HG02571 (cell line): ENCODE measurements at regions not wholly inside any gene's neighbourhood (a gene's known extent, or its start where the extent isn't known, plus 50 kb on each side); places are given as distances from the start of the nearest gene placed in this dataset.
"Not testable (repeated sequence)": the region's sequence is repeated elsewhere in the genome, so short reads cannot be mapped to it uniquely, and the experiment has no call there.

Experiments used
- ATAC-seq: cut with Tn5 transposase; IDR thresholded peaks from one replicate; pipeline ENCODE4 v1.9.1; 2021; ENCODE audit warnings: mild to moderate bottlenecking, moderate library complexity; ENCODE audit not compliant: unreplicated experiment

- no peak for ATAC-seq
Observed at GRCh38 chr12:13404631-13405473, 208.3 kb downstream of the EMP1 start.

GRCh38 chr12:13404111-13404628, 207.6 kb downstream of the EMP1 start:
- no peak for ATAC-seq

- ATAC-seq, result not testable (repeated sequence)
Observed at GRCh38 chr12:13391375-13391774, 194.8 kb downstream of the EMP1 start.

GRCh38 chr12:13390918-13391317, 194.4 kb downstream of the EMP1 start:
- ATAC-seq, result no peak

- no peak for ATAC-seq
Observed at GRCh38 chr12:13390381-13390861, 193.9 kb downstream of the EMP1 start.

GRCh38 chr12:13387101-13387500, 190.6 kb downstream of the EMP1 start:
- no peak for ATAC-seq

GRCh38 chr12:13386323-13387039, 190.0 kb downstream of the EMP1 start:
- ATAC-seq, result no peak

- no peak for ATAC-seq
Observed at GRCh38 chr12:13383379-13383778, 186.9 kb downstream of the EMP1 start.

GRCh38 chr12:13380297-13380696, 183.8 kb downstream of the EMP1 start:
- no peak for ATAC-seq

- no peak for ATAC-seq
Observed at GRCh38 chr12:13379531-13380188, 183.1 kb downstream of the EMP1 start.

GRCh38 chr12:13377698-13378097, 181.2 kb downstream of the EMP1 start:
- no peak for ATAC-seq

- no peak for ATAC-seq
Observed at GRCh38 chr12:13376610-13377373, 180.3 kb downstream of the EMP1 start.

GRCh38 chr12:13375583-13376345, 179.2 kb downstream of the EMP1 start:
- no peak for ATAC-seq

- no peak for ATAC-seq
Observed at GRCh38 chr12:13374793-13375192, 178.3 kb downstream of the EMP1 start.

- no peak for ATAC-seq
Observed at GRCh38 chr12:13373803-13374202, 177.3 kb downstream of the EMP1 start.

- no peak for ATAC-seq
Observed at GRCh38 chr12:13373131-13373530, 176.6 kb downstream of the EMP1 start.

GRCh38 chr12:13372386-13372785, 175.9 kb downstream of the EMP1 start:
- ATAC-seq, result no peak

GRCh38 chr12:13371797-13372196, 175.3 kb downstream of the EMP1 start:
- ATAC-seq, result no peak

GRCh38 chr12:13371367-13371766, 174.8 kb downstream of the EMP1 start:
- no peak for ATAC-seq
